Left cardiac atrium (tissue), 4 donors: ENCODE measurements at regions not wholly inside any gene's neighbourhood (a gene's known extent, or its start where the extent isn't known, plus 50 kb on each side); places are given as distances from the start of the nearest gene placed in this dataset.
A peak's percentile ranks its signal among the peaks of the same experiment; 100 is the strongest.

Experiments
- ATAC-seq, 2 donors: fragments of 200-7000 bp; cut with Tn5 transposase; one replicate each; pipeline ENCODE4 v1.9.1; 2020; ENCODE audit warnings: mild to moderate bottlenecking in 2 of 2, moderate library complexity in 2 of 2
- DNase-seq: peaks from one replicate; pipeline ENCODE4 v3.0.0-alpha.2; 2020
- intact Hi-C, 2 donors: fragments of 100-400 bp; cut with DNase I; formaldehyde crosslinking; loops; one replicate each; pipeline versions ENCODE4 v1.14.1 to v1.15.1; 2022 to 2023
- donor health status: DM: no; HTN: yes; CAD: no.
- donor health status: DM: no; HTN: yes; CAD: no; lungs with severe emphysema.
- donor health status: DM: yes; HTN: yes; CAD: no.
- donor health status: Dilated cardiomyopathy.

DNA sequence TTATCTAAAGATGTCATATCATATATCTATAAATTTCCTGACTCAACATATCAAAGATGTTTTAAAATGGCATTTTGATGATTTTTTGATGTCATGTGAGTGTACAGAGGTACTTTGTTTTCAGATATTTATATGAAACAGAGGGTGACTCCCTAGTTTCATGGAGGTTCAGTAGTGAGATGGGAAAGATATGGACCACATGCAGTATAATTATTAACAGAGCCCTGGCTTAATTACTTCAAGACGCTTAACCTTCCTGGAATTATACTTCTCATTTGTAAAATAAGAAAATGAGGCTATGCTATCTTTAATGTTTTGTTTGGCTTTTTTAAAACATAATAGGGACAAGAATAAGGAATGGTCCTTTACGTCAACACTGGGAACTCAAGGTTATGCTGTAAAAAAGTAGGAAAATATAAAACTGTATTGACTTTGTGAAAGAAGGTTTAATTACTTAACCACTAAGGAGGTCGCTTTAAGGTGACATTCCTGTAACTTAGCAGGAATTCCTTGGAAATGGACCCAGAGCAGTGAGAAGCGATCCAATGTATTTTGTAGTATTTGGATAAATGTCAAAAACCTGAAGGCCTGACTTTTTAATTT lies 821.0 kb upstream of the IGFBP3 start:
- no peak for DNase-seq
- intact Hi-C loops, result no loop called here
- ATAC-seq, result no peak

- intact Hi-C loops, result no loop called here
- DNase-seq (no peak), ATAC-seq (peak in 1 of 2 donors; percentile 38)
Observed at GRCh38 chr7:46741181-46741580, 820.1 kb upstream of the IGFBP3 start.

GRCh38 chr7:46739518-46740234 lies 818.6 kb upstream of the IGFBP3 start:
- intact Hi-C loops, result no loop called here
- ATAC-seq (no peak), DNase-seq (no peak)

DNA sequence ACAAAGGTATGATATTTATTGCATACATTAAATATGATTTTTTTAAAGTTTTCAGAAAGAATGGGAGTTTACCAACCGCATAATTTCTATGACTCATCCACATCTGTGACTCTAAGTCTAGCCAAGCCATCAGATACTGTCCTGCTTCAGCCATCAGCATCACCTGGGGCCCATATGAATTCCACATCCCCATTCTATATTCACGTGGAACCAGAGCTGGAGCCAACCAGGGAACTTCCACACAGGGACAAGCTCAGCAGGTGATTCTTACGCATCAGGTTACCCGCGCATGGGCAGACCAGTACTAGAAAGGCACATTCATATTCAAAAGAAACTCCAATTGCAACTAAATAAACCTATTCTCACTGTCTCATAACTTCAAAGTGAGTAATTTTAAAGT lies 817.7 kb upstream of the IGFBP3 start:
- ATAC-seq (no peak), DNase-seq (no peak)
- intact Hi-C loops, result no loop called here

DNA sequence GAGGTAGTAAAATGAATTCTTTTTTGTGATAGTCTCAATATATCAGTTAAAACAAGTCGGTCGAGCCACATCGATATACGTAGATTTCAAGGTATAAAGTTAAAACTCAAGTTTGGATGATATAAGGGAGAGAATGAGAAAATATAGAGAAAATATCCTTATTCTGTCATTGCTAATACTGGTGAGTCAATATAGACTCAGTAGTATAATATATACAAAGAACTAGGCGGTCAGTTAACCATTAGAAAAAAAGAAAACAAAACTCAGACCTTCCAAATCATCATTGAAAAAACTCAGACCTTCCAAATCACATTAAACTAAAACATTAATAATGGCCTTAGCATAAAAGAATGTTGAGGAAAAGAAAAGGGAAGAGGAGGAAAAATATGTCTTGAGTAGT lies 817.1 kb upstream of the IGFBP3 start:
- DNase-seq, result no peak
- no peak for ATAC-seq
- intact Hi-C loops, result no loop called here

DNA sequence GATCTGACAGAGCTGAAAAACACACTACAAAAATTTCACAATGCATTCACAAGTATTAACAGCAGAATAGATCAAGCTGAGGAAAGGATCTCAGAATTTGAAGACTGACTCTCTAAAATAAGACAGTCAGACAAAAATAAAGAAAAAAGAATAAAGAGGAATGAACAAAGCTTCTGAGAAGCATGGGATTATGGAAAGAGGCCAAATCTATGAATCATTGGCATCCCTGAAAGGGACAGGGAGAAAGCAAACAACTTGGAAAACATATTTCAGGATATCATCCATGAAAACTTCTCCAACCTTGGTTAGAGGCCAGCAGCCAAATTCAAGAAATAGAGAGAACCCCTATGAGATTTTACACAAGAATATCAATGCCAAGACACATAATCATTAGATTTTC lies 804.8 kb upstream of the IGFBP3 start:
- intact Hi-C loops, result no loop called here
- DNase-seq (no peak), ATAC-seq (no peak)

DNA sequence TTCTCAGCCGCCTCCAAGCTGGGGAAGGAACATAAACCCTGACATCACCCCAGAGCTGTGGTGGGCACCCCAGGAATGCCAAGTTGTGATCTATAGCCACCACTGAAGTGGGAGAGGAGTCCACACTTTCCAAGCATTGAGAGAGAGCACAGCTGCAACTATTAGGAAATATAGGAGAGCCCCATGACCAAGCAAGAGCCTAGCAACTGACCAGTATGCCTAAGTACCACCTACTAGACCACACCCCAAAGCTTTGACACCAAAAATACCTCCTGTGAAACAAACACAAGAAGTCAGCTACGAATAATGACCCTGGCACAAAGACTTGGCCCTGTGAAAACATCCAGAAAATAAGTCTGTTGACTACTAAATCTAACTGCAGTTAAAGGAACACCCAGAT lies 804.1 kb upstream of the IGFBP3 start:
- intact Hi-C loops, result no loop called here
- DNase-seq, result no peak
- ATAC-seq, result no peak

GRCh38 chr7:46723742-46724141 lies 802.7 kb upstream of the IGFBP3 start:
- no peak for DNase-seq

GRCh38 chr7:46723003-46723402 lies 801.9 kb upstream of the IGFBP3 start:
- intact Hi-C loops, result no loop called here
- ATAC-seq, result no peak
- DNase-seq, result no peak

More at GRCh38 chr7:46723742-46724141, 802.7 kb upstream of the IGFBP3 start:
- no peak for ATAC-seq
- intact Hi-C loops, result no loop called here

GRCh38 chr7:46720761-46721160 lies 799.7 kb upstream of the IGFBP3 start:
- ATAC-seq, result no peak
- intact Hi-C loops, result no loop called here
- no peak for DNase-seq

DNA sequence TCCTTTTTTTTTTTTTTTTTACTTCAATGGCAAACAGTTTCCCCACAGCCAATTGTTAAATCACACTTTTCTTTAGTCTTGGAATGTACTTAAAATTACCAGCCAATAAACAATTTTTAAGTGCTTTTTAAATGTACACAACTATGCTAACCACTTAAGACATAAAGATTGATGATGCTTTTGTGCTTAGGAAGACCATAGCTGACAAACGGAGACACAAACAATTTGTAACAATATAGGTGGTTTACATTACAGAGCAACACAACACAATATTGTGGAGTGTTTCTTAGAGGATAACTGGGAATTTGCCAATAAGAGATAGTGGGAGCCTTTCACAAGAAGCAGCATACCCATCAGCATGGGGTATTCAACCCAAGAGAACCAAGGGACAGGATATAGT lies 798.5 kb upstream of the IGFBP3 start:
- ATAC-seq (no peak), DNase-seq (no peak)
- intact Hi-C loops, result no loop called here

GRCh38 chr7:46716926-46717325 lies 795.9 kb upstream of the IGFBP3 start:
- intact Hi-C loops, result no loop called here
- DNase-seq, result no peak
- no peak for ATAC-seq

- ATAC-seq, result no peak
- no peak for DNase-seq
- intact Hi-C loops, result no loop called here
Observed at GRCh38 chr7:46715579-46715978, 794.5 kb upstream of the IGFBP3 start.

GRCh38 chr7:46714904-46715303 lies 793.8 kb upstream of the IGFBP3 start:
- DNase-seq, result no peak
- intact Hi-C loops, result no loop called here
- no peak for ATAC-seq

DNA sequence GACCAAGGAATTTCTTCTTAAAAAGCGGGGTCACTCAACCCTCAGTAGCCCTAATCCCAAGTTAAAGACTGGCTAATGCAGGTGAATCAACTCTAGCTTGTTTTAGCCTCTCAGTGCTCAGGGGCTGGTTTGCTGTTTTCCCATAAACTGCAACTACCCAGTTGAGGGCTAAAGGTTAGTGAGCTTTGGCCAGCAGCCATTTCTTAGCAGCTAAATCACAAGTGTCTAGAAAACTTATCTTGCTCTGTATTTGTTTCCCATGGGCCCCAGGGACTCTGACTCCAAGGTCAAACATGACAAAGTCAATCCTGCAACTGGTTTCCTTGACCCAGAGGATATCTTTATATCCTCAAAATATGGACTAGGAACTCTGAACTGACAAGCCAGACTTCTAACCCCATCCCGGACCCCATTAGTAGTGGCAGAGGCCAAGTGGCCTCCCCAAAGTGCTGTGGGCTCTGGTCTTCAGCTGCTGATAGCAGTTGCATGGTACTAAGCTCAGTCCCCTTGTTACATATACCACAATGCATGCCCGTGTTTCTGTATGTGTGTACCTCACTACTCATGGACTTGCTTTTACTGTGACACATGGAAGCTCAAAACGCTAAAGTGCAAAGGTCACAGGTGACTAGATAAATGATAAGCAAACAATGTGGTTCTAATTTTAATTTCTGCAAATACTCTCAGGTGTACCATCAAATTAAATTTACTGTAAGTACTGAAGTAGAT lies 793.0 kb upstream of the IGFBP3 start:
- intact Hi-C loops, result no loop called here
- DNase-seq (peak; percentile 55), ATAC-seq (peak; percentile 57 to 65)

- DNase-seq, result no peak
- ATAC-seq, result no peak
- intact Hi-C loops, result no loop called here
Observed at GRCh38 chr7:46710927-46711326, 789.9 kb upstream of the IGFBP3 start.

- DNase-seq, result no peak
- intact Hi-C loops, result no loop called here
- no peak for ATAC-seq
Observed at GRCh38 chr7:46707973-46708372, 786.9 kb upstream of the IGFBP3 start.

GRCh38 chr7:46705386-46706255 lies 784.5 kb upstream of the IGFBP3 start:
- no peak for ATAC-seq
- no peak for DNase-seq
- intact Hi-C loops, result no loop called here

GRCh38 chr7:46696741-46697140 lies 775.7 kb upstream of the IGFBP3 start:
- DNase-seq, result no peak
- no peak for ATAC-seq
- intact Hi-C loops, result no loop called here
